Mesenchymal stem cell (in vitro differentiated cells and primary cell): ENCODE measurements at regions not wholly inside any gene's neighbourhood (a gene's known extent, or its start where the extent isn't known, plus 50 kb on each side); places are given as distances from the start of the nearest gene placed in this dataset.
"Not testable (repeated sequence)": the region's sequence is repeated elsewhere in the genome, so short reads cannot be mapped to it uniquely, and the experiment has no call there.

Source experiments
- DNase-seq: peaks from one replicate; pipeline ENCODE4 v3.0.0-alpha.2; 2013
- H2AFZ ChIP-seq: one replicate; pipeline ENCODE4 v1.6.1; 2013; ENCODE audit warnings: low read depth, mild to moderate bottlenecking, control low read depth, inconsistent platforms, low read length, moderate library complexity
- H2AK5ac ChIP-seq: 2 replicates; pipeline ENCODE4 v1.6.1; 2013; ENCODE audit warnings: low read length, moderate library complexity, mild to moderate bottlenecking, inconsistent platforms; ENCODE audit not compliant: severe bottlenecking
- H2BK120ac ChIP-seq: one replicate; pipeline ENCODE4 v1.6.1; 2013; ENCODE audit warnings: low read depth, mild to moderate bottlenecking, inconsistent platforms, low read length, moderate library complexity
- H2BK12ac ChIP-seq, 2 experiments: one replicate each; pipeline ENCODE4 v1.6.1; 2013; ENCODE audit warnings: inconsistent platforms in 2 of 2, low read length in 2 of 2, mild to moderate bottlenecking in 2 of 2, moderate library complexity in 2 of 2, control low read depth in 1 of 2
- H2BK15ac ChIP-seq: one replicate; pipeline ENCODE4 v1.6.1; 2013; ENCODE audit warnings: mild to moderate bottlenecking, low read depth, inconsistent platforms; ENCODE audit not compliant: poor library complexity, severe bottlenecking
- H2BK5ac ChIP-seq: 2 replicates; pipeline ENCODE4 v1.6.1; 2013; ENCODE audit warnings: low read depth, mild to moderate bottlenecking, low read length, control low read depth, inconsistent platforms; ENCODE audit not compliant: poor library complexity, severe bottlenecking
- H3K14ac ChIP-seq, 2 experiments: one replicate each; pipeline ENCODE4 v1.6.1; 2013; ENCODE audit warnings: inconsistent platforms in 2 of 2, low read length in 2 of 2, control low read depth in 1 of 2, mild to moderate bottlenecking in 1 of 2, moderate library complexity in 1 of 2
- H3K18ac ChIP-seq, 2 experiments: one replicate each; pipeline ENCODE4 v1.6.1; 2013; ENCODE audit warnings: inconsistent platforms in 2 of 2, low read length in 2 of 2, control low read depth in 1 of 2, low read depth in 1 of 2, mild to moderate bottlenecking in 1 of 2
- H3K23ac ChIP-seq, 2 experiments: one replicate each; pipeline ENCODE4 v1.6.1; 2013; ENCODE audit warnings: inconsistent platforms in 2 of 2, low read length in 2 of 2, mild to moderate bottlenecking in 2 of 2, moderate library complexity in 2 of 2, control low read depth in 1 of 2
- H3K27ac ChIP-seq: 2 replicates; pipeline ENCODE4 v1.5.1; 2013; ENCODE audit warnings: mild to moderate bottlenecking, moderate library complexity, low read length, control low read depth, inconsistent platforms; ENCODE audit not compliant: poor library complexity, severe bottlenecking
- H3K27me3 ChIP-seq, 2 experiments: 2 replicates each; pipeline versions ENCODE4 v1.6.1 to v1.7.0; 2013; ENCODE audit warnings: low read length in 2 of 2, mild to moderate bottlenecking in 2 of 2, moderate library complexity in 2 of 2, control low read depth in 1 of 2, inconsistent platforms in 1 of 2; ENCODE audit not compliant: control insufficient read depth in 1 of 2, insufficient read depth in 1 of 2
- H3K36me3 ChIP-seq, 2 experiments: 2 replicates each; pipeline versions ENCODE4 v1.6.1 to v1.7.0; 2013; ENCODE audit warnings: low read length in 2 of 2, control low read depth in 1 of 2, inconsistent platforms in 1 of 2, low read depth in 1 of 2, mild to moderate bottlenecking in 1 of 2; ENCODE audit not compliant: insufficient read depth in 2 of 2, control insufficient read depth in 1 of 2
- H3K4ac ChIP-seq, 2 experiments: one replicate each; pipeline ENCODE4 v1.6.1; 2013; ENCODE audit warnings: inconsistent platforms in 2 of 2, low read length in 2 of 2, mild to moderate bottlenecking in 2 of 2, moderate library complexity in 2 of 2, control low read depth in 1 of 2, low read depth in 1 of 2
- H3K4me1 ChIP-seq: 2 replicates; pipeline ENCODE4 v1.6.1; 2013; ENCODE audit warnings: low read depth, low read length, control low read depth; ENCODE audit not compliant: control insufficient read depth, insufficient read depth
- H3K4me2 ChIP-seq: 2 replicates; pipeline ENCODE4 v1.6.1; 2013; ENCODE audit warnings: low read length, mild to moderate bottlenecking, inconsistent platforms; ENCODE audit not compliant: poor library complexity, severe bottlenecking
- H3K4me3 ChIP-seq, 2 experiments: 2 replicates each; pipeline versions ENCODE4 v1.5.1 to v1.7.0; 2013; ENCODE audit warnings: low read length in 2 of 2, mild to moderate bottlenecking in 2 of 2, control low read depth in 1 of 2, low read depth in 1 of 2; ENCODE audit not compliant: insufficient read depth in 1 of 2
- H3K79me1 ChIP-seq: replicated peaks from 2 replicates; pipeline ENCODE4 v1.6.1; 2013; ENCODE audit warnings: mild to moderate bottlenecking, control low read depth, low read length, inconsistent platforms; ENCODE audit not compliant: poor library complexity, severe bottlenecking
- H3K9ac ChIP-seq: 2 replicates; pipeline ENCODE4 v1.7.0; 2013; ENCODE audit warnings: mild to moderate bottlenecking, low read length, moderate library complexity
- H3K9me3 ChIP-seq: 2 replicates; pipeline ENCODE4 v1.7.0; 2013; ENCODE audit warnings: mild to moderate bottlenecking, low read length; ENCODE audit not compliant: control insufficient read depth
- H4K8ac ChIP-seq: one replicate; pipeline ENCODE4 v1.6.1; 2013; ENCODE audit warnings: inconsistent platforms, mild to moderate bottlenecking, low read length, moderate library complexity
- H4K91ac ChIP-seq: one replicate; pipeline ENCODE4 v1.6.1; 2013; ENCODE audit warnings: mild to moderate bottlenecking, low read length, inconsistent platforms
- WGBS: methylation state at CpG from one replicate; pipeline ENCODE4 v1.1.7; 2013; ENCODE audit warnings: mixed read lengths; 5-methylcytosine and 5-hydroxymethylcytosine counted together

DNA sequence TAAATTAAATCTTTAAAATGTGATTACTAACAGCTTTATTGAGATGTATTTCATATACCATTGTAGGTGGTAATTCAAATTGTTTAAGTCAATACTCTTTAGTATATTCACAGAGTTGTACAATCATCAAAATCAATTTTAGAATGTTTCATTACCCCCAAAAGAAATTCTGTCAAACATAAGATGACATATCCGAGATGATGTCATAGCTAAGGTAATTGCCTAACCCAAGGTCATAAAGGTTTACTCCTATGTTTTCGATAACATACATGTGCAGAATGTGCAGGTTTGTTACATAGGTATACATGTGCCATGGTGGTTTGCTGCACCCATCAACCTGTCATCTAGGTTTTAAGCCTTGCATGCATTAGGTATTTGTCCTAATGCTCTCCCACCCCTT lies 1392.0 kb upstream of the GOT2 start:
- not testable (repeated sequence) for H2BK120ac ChIP-seq, H3K79me1 ChIP-seq, H3K9ac ChIP-seq, H3K4me3 ChIP-seq, H3K27me3 ChIP-seq, H3K4ac ChIP-seq, H3K36me3 ChIP-seq, H2BK5ac ChIP-seq, H2AFZ ChIP-seq, H4K91ac ChIP-seq, H3K14ac ChIP-seq, H2BK15ac ChIP-seq, DNase-seq, H3K23ac ChIP-seq, H4K8ac ChIP-seq, H3K27ac ChIP-seq, H2BK12ac ChIP-seq, H3K18ac ChIP-seq, H3K4me1 ChIP-seq, H3K9me3 ChIP-seq, H3K4me2 ChIP-seq, H2AK5ac ChIP-seq
- WGBS, result 83% methylated on average over 2 of the region's 2 CpGs

GRCh38 chr16:60123392-60124023 lies 1389.4 kb upstream of the GOT2 start:
- H3K27ac ChIP-seq, result no peak overlapping the region
- no peak overlapping the region for H4K91ac ChIP-seq
- no peak overlapping the region for H3K18ac ChIP-seq
- no peaks in the 10 kb centered on the region for H3K36me3 ChIP-seq
- no peak overlapping the region for H3K4me2 ChIP-seq
- H3K4ac ChIP-seq, result no peak overlapping the region
- no peak overlapping the region for H2BK15ac ChIP-seq
- no peak overlapping the region for H2AK5ac ChIP-seq
- no peak overlapping the region for H3K4me3 ChIP-seq
- H3K79me1 ChIP-seq, result no peaks in the 10 kb centered on the region
- H3K23ac ChIP-seq, result no peak overlapping the region
- no peak for DNase-seq
- H3K14ac ChIP-seq, result no peak overlapping the region
- H3K4me1 ChIP-seq, result no peaks in the 10 kb centered on the region
- H2AFZ ChIP-seq, result no peak overlapping the region
- no peak overlapping the region for H2BK120ac ChIP-seq
- WGBS, result 44% methylated on average over 4 of the region's 4 CpGs
- H3K27me3 ChIP-seq, result no peaks in the 10 kb centered on the region
- H3K9ac ChIP-seq, result peak overlapping the region; percentile 5
- H3K9me3 ChIP-seq, result no peaks in the 10 kb centered on the region
- H2BK5ac ChIP-seq, result no peak overlapping the region
- H4K8ac ChIP-seq, result no peak overlapping the region
- no peak overlapping the region for H2BK12ac ChIP-seq

DNA sequence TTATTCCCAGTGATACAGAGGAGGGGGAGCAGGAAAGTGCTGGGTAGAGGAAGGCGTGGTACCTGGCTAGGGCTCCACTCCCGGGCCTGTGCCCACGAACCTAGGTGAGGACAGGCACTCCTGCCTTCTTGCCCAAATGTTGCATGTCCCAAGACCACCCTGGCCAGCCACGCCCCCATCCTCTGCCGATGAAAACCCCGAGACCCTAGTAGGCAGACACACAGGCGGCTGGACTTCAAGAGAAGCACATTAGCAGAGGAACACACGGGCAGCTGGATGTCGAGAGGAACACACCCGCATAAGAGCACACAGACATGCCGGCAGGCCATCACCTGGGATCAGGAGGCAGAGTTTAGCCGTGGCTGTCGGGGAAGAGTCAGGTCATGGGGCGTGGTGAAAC lies 1386.5 kb upstream of the GOT2 start:
- WGBS, result 85% methylated on average over 14 of the region's 14 CpGs
- H3K9ac ChIP-seq, result no peak overlapping the region
- no peak overlapping the region for H3K27ac ChIP-seq
- H3K4me3 ChIP-seq, result no peak overlapping the region
- H3K79me1 ChIP-seq, result no peaks in the 10 kb centered on the region
- no peak overlapping the region for H3K4me2 ChIP-seq
- no peak overlapping the region for H2BK5ac ChIP-seq
- no peaks in the 10 kb centered on the region for H3K36me3 ChIP-seq
- no peaks in the 10 kb centered on the region for H3K9me3 ChIP-seq
- H3K4me1 ChIP-seq, result no peaks in the 10 kb centered on the region
- no peak overlapping the region for H2BK120ac ChIP-seq
- H3K18ac ChIP-seq, result no peak overlapping the region
- H4K8ac ChIP-seq, result no peak overlapping the region
- no peak overlapping the region for H4K91ac ChIP-seq
- no peak overlapping the region for H2BK15ac ChIP-seq
- H3K4ac ChIP-seq, result no peak overlapping the region
- H3K14ac ChIP-seq, result no peak overlapping the region
- H3K23ac ChIP-seq, result no peak overlapping the region
- H2AFZ ChIP-seq, result no peak overlapping the region
- H2AK5ac ChIP-seq, result no peak overlapping the region
- H3K27me3 ChIP-seq, result no peaks in the 10 kb centered on the region
- DNase-seq, result no peak
- no peak overlapping the region for H2BK12ac ChIP-seq

- Histone ChIP-seq H3K36me3 (no peaks in the 10 kb centered on the region), H4K91ac (no peak overlapping the region)
- no CpG with 5 or more reads among the region's 2 CpGs for WGBS
Observed at GRCh38 chr16:60110531-60110930, 1376.4 kb upstream of the GOT2 start.

More at GRCh38 chr16:60110531-60110930, 1376.4 kb upstream of the GOT2 start:
- Histone ChIP-seq H3K79me1 (no peaks in the 10 kb centered on the region), H2AFZ (no peak overlapping the region), H3K9ac (no peak overlapping the region), H3K9me3 (no peaks in the 10 kb centered on the region), H2BK12ac (no peak overlapping the region), H2BK15ac (no peak overlapping the region), H3K4me1 (no peaks in the 10 kb centered on the region), H3K4ac (no peak overlapping the region), H3K4me2 (no peak overlapping the region), H2AK5ac (no peak overlapping the region), H3K23ac (no peak overlapping the region), H4K8ac (no peak overlapping the region), H3K27me3 (no peaks in the 10 kb centered on the region), H3K27ac (no peak overlapping the region), H2BK120ac (no peak overlapping the region), H3K4me3 (no peak overlapping the region), H3K18ac (no peak overlapping the region), H2BK5ac (no peak overlapping the region), H3K14ac (no peak overlapping the region)
- DNase-seq, result no peak
